ENCODE measurements at regions not wholly inside any gene's neighbourhood (a gene's known extent, or its start where the extent isn't known, plus 50 kb on each side); places are given as distances from the start of the nearest gene placed in this dataset.

DNA sequence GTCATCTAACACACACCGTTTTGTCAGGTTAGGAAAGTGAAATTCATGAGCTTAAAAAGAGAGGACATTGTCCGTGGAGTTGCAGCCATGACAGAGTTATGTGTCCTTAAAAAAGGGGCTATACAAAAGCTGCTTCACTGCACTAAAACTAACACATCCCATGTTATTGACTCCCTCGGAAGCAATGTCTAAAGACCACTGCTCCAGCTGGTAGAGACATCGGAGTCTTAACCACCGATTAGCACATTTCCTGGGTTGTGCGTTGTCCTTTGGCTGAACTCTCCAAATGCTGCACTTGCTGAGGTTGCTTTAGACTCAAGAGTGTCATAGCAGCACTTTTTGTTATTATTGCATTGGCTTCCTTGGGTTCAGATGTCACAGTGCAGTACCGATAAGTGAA is 128.3 kb upstream of the C9orf72 start:
- WGBS, 2 donors, result 32 to 62% methylated on average over 7 of the region's 7 CpGs
- Histone ChIP-seq H3K9me3 (no peaks in the 10 kb centered on the region), H3K36me3 (no peaks in the 10 kb centered on the region), H3K4me1 (no peaks in the 10 kb centered on the region), H3K27me3 (no peaks in the 10 kb centered on the region), H3K4me3 (no peak overlapping the region), H3K27ac (no peak overlapping the region)
- TF ChIP-seq POLR2A (IDR thresholded peaks at IDR 0.05), result no peak
- TF ChIP-seq CTCF (IDR thresholded peaks at IDR 0.05), result no peak
- intact Hi-C loops (cut with DNase I), result no loop called here
- no peak for DNase-seq

- Histone ChIP-seq H3K36me3 (no peaks in the 10 kb centered on the region), H3K4me3 (no peak overlapping the region), H3K27me3 (no peaks in the 10 kb centered on the region), H3K4me1 (no peaks in the 10 kb centered on the region), H3K9me3 (no peaks in the 10 kb centered on the region), H3K27ac (no peak overlapping the region)
- TF ChIP-seq CTCF (IDR thresholded peaks at IDR 0.05) (no peak), POLR2A (IDR thresholded peaks at IDR 0.05) (no peak)
- DNase-seq, result no peak
- 47 to 54% methylated on average over 2 of the region's 2 CpGs for WGBS, 2 donors
- intact Hi-C loops (cut with DNase I), result no loop called here
Measured at GRCh38 chr9:27703216-27703980, 130.1 kb upstream of the C9orf72 start.

DNA sequence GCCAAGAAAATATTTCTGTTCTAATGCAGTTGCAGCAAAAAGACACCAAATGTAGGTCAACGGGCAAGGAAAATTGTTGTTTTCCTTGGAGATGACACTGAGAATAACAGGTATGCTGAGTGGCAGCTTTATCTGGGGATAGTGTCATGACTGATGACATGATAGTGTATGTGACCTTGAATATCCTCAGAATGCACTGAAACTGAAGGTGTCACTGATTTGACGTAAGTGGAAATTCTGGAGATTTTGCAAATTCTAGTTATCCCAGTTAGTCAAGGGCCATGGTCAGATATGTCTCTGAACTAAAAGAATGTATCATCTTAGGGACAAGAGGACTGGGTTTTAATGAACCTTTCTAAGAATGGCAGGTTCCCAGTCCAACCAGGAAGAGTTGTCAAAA is 138.0 kb upstream of the C9orf72 start:
- Histone ChIP-seq H3K4me1 (no peaks in the 10 kb centered on the region), H3K9me3 (no peaks in the 10 kb centered on the region), H3K27ac (no peak overlapping the region), H3K36me3 (no peaks in the 10 kb centered on the region), H3K4me3 (no peak overlapping the region), H3K27me3 (peaks cover 0 to 9% (median 0%) of the 10 kb centered on the region in 4 donors)
- TF ChIP-seq POLR2A (IDR thresholded peaks at IDR 0.05) (no peak), CTCF (IDR thresholded peaks at IDR 0.05) (no peak)
- intact Hi-C loops (cut with DNase I), result no loop called here
- no peak for DNase-seq
- 87 to 96% methylated on average over 2 of the region's 2 CpGs for WGBS, 2 donors

- 66 to 74% methylated on average over 7 of the region's 7 CpGs for WGBS, 2 donors
- intact Hi-C loops (cut with DNase I), result no loop called here
- Histone ChIP-seq H3K9me3 (no peaks in the 10 kb centered on the region), H3K4me1 (no peaks in the 10 kb centered on the region), H3K36me3 (no peaks in the 10 kb centered on the region), H3K4me3 (no peak overlapping the region), H3K27me3 (peaks cover 0 to 18% (median 0%) of the 10 kb centered on the region in 4 donors), H3K27ac (no peak overlapping the region)
- no peak for DNase-seq
- TF ChIP-seq CTCF (IDR thresholded peaks at IDR 0.05) (no peak), POLR2A (IDR thresholded peaks at IDR 0.05) (no peak)
Measured at GRCh38 chr9:27712806-27713205, 139.5 kb upstream of the C9orf72 start.

DNA sequence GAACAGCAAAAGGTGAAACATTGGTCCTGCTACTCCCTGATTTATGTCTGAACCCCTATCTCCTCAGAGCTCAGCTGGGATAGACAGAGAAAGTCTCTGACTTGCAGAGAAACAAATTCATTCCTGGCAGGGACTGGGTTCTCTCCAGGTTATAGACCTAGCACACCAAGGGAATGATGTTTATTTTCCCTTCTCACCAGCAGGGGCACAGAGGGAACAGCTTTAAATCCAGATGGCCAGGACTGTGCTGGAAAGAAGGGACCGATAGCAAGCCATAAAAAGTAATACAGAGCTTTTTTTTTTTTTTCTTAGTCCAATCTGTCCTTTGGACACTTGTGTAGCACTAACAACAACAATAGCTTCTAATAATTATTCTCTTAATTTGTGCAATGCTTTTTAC is 141.1 kb upstream of the C9orf72 start:
- intact Hi-C loops (cut with DNase I), result no loop called here
- no peaks in the 10 kb centered on the region for H3K9me3 ChIP-seq
- no peak overlapping the region for H3K27ac ChIP-seq
- H3K36me3 ChIP-seq, result no peaks in the 10 kb centered on the region
- peaks cover 0 to 18% (median 0%) of the 10 kb centered on the region in 4 donors for H3K27me3 ChIP-seq
- no peaks in the 10 kb centered on the region for H3K4me1 ChIP-seq
- DNase-seq, result no peak
- TF ChIP-seq CTCF (IDR thresholded peaks at IDR 0.05), result peak in 1 of 6 experiments; percentile 18
- TF ChIP-seq POLR2A (IDR thresholded peaks at IDR 0.05), result no peak
- H3K4me3 ChIP-seq, result no peak overlapping the region
- 67 to 78% methylated on average over 1 of the region's 1 CpG for WGBS, 2 donors
